BLaER1 treated with 17β-estradiol and CSF1 and Interleukin-3, amounts not matched to agents 10 nM and 100 nM (cell line): ENCODE measurements at regions not wholly inside any gene's neighbourhood (a gene's known extent, or its start where the extent isn't known, plus 50 kb on each side); places are given as distances from the start of the nearest gene placed in this dataset.
"Not testable (repeated sequence)": the region's sequence is repeated elsewhere in the genome, so short reads cannot be mapped to it uniquely, and the experiment has no call there.

Source experiments
- H3K27ac ChIP-seq, 11 experiments: shearing (Covaris generic); formaldehyde crosslinking; 2 replicates each; pipeline ENCODE4 v1.8.1; 2022
- H3K27me3 ChIP-seq, 11 experiments: shearing (Covaris generic); formaldehyde crosslinking; 2 replicates each; pipeline ENCODE4 v1.8.1; 2022
- H3K36me3 ChIP-seq, 11 experiments: shearing (Covaris generic); formaldehyde crosslinking; 2 replicates each; pipeline ENCODE4 v1.8.1; 2022
- H3K4me1 ChIP-seq, 10 experiments: shearing (Covaris generic); formaldehyde crosslinking; 2 replicates each; pipeline ENCODE4 v1.8.1; 2022
- H3K4me2 ChIP-seq, 11 experiments: shearing (Covaris generic); formaldehyde crosslinking; 2 replicates each; pipeline ENCODE4 v1.8.1; 2022
- H3K4me3 ChIP-seq, 10 experiments: shearing (Covaris generic); formaldehyde crosslinking; 2 replicates each; pipeline ENCODE4 v1.8.1; 2022
- H3K9ac ChIP-seq, 11 experiments: shearing (Covaris generic); formaldehyde crosslinking; 2 replicates each; pipeline ENCODE4 v1.8.1; 2022
- H3K9me3 ChIP-seq, 11 experiments: shearing (Covaris generic); formaldehyde crosslinking; replicated peaks in 1 of 11; 2 replicates each; pipeline ENCODE4 v1.8.1; 2022
- H4K20me1 ChIP-seq, 11 experiments: shearing (Covaris generic); formaldehyde crosslinking; 2 replicates each; pipeline ENCODE4 v1.8.1; 2022
- Cebpa-rat ChIP-seq, 11 experiments: shearing (Covaris generic); IDR thresholded peaks; 2 replicates each; pipeline ENCODE4 v1.8.1; 2022

DNA sequence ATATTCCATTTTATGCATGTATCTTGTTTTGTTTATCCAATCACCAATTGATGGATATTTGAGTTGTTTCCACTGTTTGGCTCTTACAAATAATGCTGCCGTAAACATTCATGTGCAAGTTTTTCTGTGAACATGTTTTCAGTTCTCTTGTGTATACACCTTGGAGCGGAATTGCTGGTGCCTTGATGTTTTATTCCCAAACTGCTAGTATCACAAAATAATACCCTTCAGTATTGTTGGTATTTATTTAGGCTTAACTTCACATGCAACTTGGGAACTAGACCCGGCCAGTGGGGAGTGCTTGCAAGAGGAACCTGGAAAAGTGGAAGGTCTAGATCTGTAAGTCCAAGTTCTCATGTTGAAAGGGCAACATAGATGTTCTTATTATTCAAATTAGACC lies 115.9 kb downstream of the CRYAA start:
- TF ChIP-seq Cebpa-rat (IDR thresholded peaks at IDR 0.05) = no peak
- Histone ChIP-seq H3K27ac (no peak overlapping the region), H3K4me2 (no peak overlapping the region), H3K4me1 (peaks cover 8 to 47% (median 28%) of the 10 kb centered on the region in 10 experiments), H4K20me1 (peaks cover 0 to 6% (median 0%) of the 10 kb centered on the region in 11 experiments; a peak in 1 of 22 replicates), H3K9me3 (peaks cover 0 to 9% (median 5%) of the 10 kb centered on the region in 11 experiments; a peak in 8 of 22 replicates), H3K36me3 (no peaks in the 10 kb centered on the region), H3K9ac (no peak overlapping the region), H3K4me3 (no peak overlapping the region), H3K27me3 (no peaks in the 10 kb centered on the region)

DNA sequence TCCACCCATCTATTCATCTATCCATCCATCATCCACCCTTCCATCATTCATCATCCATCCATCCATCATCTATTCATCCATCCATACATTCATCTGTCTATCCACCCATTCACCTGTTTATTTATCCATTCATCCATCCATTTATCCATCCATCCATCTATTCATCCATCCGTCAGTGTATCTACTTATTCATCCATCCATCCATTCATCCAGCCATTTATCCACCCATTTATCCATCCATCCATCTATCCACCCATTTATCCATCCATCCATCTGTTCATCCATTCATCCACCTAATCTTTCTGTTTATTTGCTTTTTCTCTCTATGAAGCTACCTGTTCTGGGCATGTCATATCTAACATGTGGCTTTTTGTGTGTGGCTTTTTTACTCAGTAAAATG lies 115.4 kb downstream of the CRYAA start:
- Histone ChIP-seq H3K4me2 (no peak overlapping the region), H3K36me3 (no peaks in the 10 kb centered on the region), H3K27ac (no peak overlapping the region), H3K4me1 (peaks cover 8 to 46% (median 28%) of the 10 kb centered on the region in 10 experiments), H4K20me1 (peaks cover 0 to 6% (median 0%) of the 10 kb centered on the region in 11 experiments; a peak in 1 of 22 replicates), H3K9me3 (peaks cover 0 to 4% (median under 1%) of the 10 kb centered on the region in 11 experiments; a peak in 7 of 22 replicates), H3K27me3 (no peaks in the 10 kb centered on the region), H3K4me3 (no peak overlapping the region), H3K9ac (no peak overlapping the region)
- TF ChIP-seq Cebpa-rat (IDR thresholded peaks at IDR 0.05) = no peak

DNA sequence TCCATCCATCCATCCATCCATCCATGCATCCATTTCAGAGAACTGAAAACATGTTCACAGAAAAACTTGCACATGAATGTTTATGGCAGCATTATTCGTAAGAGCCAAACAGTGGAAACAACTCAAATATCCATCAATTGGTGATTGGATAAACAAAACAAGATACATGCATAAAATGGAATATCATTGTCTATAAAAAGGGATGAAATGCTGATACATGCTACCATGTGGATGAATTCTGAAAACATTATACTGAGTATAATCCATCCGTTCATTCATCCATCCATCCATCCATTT lies 115.1 kb downstream of the CRYAA start:
- not testable (repeated sequence) for H3K36me3 ChIP-seq, H3K9me3 ChIP-seq, H4K20me1 ChIP-seq, H3K9ac ChIP-seq, H3K4me2 ChIP-seq, H3K27me3 ChIP-seq, H3K4me3 ChIP-seq, H3K27ac ChIP-seq
- H3K4me1 ChIP-seq = peaks cover 8 to 46% (median 32%) of the 10 kb centered on the region in 10 experiments

DNA sequence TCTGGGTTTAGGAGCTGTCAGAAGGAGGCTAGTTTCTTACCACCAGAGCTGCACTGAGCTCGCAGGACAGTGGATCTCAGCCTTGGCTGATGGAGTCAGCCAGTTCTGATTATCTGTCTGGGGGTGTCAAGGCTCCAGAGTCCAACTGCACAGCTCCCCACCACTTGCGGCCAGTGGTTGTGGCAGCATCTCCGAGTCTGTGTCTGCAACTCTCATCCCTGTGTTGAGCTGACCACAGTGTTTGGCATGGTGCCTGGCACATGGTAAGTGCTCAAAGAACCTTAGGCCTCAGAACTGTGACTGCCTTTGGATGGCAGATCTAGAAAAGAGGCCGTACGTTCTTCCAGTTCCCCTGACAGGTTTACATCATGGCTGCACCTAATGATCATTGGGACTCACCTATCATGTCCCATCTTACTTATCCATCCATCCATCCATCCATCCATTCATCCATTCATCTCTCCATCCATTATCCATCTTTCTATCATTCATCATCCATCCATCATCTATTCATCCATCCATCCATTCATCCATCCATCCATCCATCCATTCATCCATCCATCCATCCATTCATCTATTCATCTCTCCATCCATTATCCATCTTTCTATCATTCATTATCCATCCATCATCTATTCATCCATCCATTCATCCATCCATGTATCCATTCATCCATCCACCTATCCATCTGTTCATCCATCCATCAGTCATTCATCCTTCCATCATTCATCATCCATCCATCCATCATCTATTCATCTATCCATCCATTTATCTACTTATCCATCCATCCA lies 114.5 kb downstream of the CRYAA start:
- Histone ChIP-seq H3K9ac (no peak overlapping the region), H3K27ac (no peak overlapping the region), H3K4me2 (no peak overlapping the region), H3K36me3 (no peaks in the 10 kb centered on the region), H3K4me1 (peaks cover 8 to 48% (median 37%) of the 10 kb centered on the region in 10 experiments), H4K20me1 (peaks cover 0 to 6% (median 0%) of the 10 kb centered on the region in 11 experiments; a peak in 1 of 22 replicates), H3K9me3 (no peaks in the 10 kb centered on the region; a peak in 1 of 22 replicates), H3K4me3 (no peak overlapping the region), H3K27me3 (no peaks in the 10 kb centered on the region)
- TF ChIP-seq Cebpa-rat (IDR thresholded peaks at IDR 0.05) = no peak

DNA sequence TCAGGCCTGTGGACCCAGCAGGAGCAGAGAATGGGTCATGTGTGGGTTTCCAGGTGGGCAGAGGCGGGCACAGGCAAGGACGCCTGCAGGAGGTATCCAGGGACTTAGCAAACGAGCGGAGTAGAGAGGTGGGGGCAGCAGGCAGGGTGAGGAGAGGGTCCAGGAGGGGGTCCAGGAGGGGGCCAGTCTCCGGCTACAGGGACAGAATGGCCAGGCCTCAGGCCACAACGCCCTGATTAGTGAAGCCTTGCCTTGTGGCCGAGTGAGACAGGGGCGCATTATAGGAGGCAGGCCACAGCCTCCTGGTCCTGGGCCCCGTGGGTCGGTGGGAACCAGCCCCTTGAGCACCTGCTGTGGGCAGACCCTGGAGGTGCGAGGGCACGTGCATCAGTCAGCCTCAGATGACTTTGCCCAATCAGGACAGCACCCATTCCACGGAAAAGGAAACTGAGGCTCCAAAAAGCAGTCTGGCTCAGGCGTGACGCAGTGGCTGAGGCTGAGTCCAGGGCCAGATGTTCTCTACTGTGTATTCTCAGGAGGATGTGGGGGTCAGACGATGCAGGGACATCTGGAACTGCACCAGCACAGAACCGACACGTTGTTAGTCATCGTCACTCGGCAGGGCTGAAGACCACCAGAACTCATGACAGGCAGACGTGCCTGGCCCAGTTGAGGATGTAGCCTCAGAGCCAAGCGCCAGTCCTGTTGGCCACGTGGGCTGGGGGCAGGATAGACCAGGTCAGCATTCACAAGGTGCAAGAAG lies 113.7 kb downstream of the CRYAA start:
- Histone ChIP-seq H3K27ac (no peak overlapping the region), H4K20me1 (peaks cover 0 to 6% (median 0%) of the 10 kb centered on the region in 11 experiments; a peak in 2 of 22 replicates), H3K4me1 (peaks cover 8 to 48% (median 36%) of the 10 kb centered on the region in 10 experiments), H3K4me3 (no peak overlapping the region), H3K9ac (no peak overlapping the region), H3K27me3 (peaks cover 0 to 3% (median 0%) of the 10 kb centered on the region in 11 experiments; a peak in 1 of 22 replicates), H3K36me3 (no peaks in the 10 kb centered on the region), H3K9me3 (no peaks in the 10 kb centered on the region; a peak in 1 of 22 replicates), H3K4me2 (no peak overlapping the region)
- no peak for TF ChIP-seq Cebpa-rat (IDR thresholded peaks at IDR 0.05)

DNA sequence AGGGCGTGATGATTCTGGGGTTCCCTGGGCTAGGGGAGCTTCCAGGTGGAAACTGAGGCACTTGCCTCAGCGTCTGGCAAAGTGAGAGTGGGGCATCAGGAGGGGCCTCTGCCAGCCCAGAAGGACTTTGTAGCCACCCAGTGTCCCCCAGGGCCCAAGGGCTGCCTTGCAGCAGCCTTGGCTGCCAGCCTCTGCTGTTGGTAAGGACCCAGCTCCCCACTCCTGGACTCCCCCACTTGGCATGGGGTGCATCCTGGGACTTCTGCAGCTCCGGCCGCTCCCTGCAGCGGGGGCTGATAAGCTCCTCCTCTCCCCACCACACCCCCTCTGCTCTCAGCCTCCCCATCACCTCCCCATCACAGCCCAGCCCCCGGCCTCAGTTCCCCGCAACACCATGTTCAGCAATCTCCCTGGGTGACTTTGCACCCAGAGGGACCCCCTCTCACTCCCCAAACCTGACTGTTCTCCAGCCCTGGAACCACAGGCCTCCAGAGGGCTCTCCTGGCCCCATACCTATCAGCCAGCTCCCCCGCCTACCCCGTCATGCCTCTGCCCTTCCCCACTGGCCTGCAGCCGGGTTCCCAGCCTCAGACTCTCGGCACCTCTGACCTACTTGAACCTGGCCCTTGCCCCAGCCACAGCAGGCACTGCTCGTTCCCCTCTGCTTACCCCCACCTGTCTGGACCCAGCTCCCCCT lies 113.0 kb downstream of the CRYAA start:
- no peak for TF ChIP-seq Cebpa-rat (IDR thresholded peaks at IDR 0.05)
- Histone ChIP-seq H3K9me3 (no peaks in the 10 kb centered on the region; a peak in 1 of 22 replicates), H3K27ac (no peak overlapping the region)

DNA sequence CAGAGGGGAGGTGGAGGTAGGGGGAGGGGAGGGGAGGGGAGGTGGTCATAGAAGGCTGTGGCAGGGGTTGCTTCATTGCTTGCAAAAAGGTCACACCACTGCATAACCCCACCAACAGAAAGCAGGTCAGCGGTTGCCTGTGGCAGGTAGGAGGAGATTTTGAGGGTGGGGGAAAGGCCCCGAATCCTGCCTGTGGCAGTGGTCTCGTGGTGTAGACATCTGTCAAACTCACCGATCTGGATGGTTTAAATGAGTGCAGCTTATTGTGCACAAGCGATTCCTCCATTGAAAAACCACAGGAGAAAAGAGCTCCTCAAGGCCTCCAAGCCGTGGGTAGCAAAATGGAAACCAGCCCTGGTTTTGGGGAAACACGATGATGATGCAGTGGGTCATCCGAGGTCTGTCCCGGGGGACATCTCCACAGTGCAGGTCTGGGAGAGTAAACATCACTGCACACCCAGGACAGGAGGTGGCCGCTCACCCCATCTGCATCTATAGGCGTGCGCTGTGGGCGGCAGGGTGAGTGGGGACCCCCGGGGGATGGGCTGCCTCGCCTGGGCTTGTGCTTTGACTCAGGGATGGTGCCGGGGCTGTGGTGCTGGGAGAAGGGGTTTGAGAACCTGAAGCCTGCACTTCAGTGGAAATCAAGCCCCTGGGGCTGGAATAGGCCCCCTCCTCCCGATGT lies 112.3 kb downstream of the CRYAA start:
- peaks cover 0 to 6% (median 0%) of the 10 kb centered on the region in 11 experiments; a peak in 2 of 22 replicates for H4K20me1 ChIP-seq
- TF ChIP-seq Cebpa-rat (IDR thresholded peaks at IDR 0.05) = no peak
- H3K4me2 ChIP-seq = peak overlapping the region in 1 of 11 experiments; percentile 6; a peak in 1 of 22 replicates
- H3K9ac ChIP-seq = no peak overlapping the region
- peaks cover 0 to 7% (median 0%) of the 10 kb centered on the region in 11 experiments; a peak in 1 of 22 replicates for H3K27me3 ChIP-seq
- no peaks in the 10 kb centered on the region for H3K36me3 ChIP-seq
- H3K9me3 ChIP-seq = no peaks in the 10 kb centered on the region; a peak in 1 of 22 replicates
- H3K4me3 ChIP-seq = no peak overlapping the region
- no peak overlapping the region for H3K27ac ChIP-seq
- peaks cover 4 to 40% (median 30%) of the 10 kb centered on the region in 10 experiments; a peak in 19 of 20 replicates for H3K4me1 ChIP-seq

More for the DNA sequence above, 113.0 kb downstream of the CRYAA start:
- Histone ChIP-seq H3K4me3 (no peak overlapping the region), H3K9ac (no peak overlapping the region), H3K4me1 (peaks cover 2 to 47% (median 35%) of the 10 kb centered on the region in 10 experiments), H3K36me3 (no peaks in the 10 kb centered on the region), H3K4me2 (no peak overlapping the region; a peak in 1 of 22 replicates), H3K27me3 (peaks cover 0 to 7% (median 0%) of the 10 kb centered on the region in 11 experiments; a peak in 1 of 22 replicates), H4K20me1 (peaks cover 0 to 6% (median 0%) of the 10 kb centered on the region in 11 experiments; a peak in 2 of 22 replicates)

DNA sequence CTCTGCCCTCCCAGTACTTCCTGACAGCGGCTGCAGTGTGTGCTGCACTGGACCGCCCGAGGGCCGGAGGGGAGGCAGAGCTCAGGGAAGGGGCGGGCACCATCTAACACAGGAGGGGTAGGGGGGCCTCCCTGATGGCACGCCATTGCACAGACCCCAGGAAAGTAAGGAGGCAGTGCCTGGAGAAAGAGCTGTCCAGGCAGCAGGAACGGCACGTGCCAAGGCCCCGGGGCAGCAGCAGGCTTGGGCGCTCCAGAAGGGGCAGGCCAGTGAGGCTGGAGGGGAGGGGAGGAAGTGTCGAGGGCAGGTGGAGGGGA lies 110.7 kb downstream of the CRYAA start:
- Histone ChIP-seq H3K27ac (no peak overlapping the region), H3K4me1 (peaks cover 20 to 53% (median 43%) of the 10 kb centered on the region in 10 experiments), H3K27me3 (peaks cover 0 to 7% (median 0%) of the 10 kb centered on the region in 11 experiments; a peak in 1 of 22 replicates), H3K4me3 (no peak overlapping the region), H3K9ac (no peak overlapping the region), H3K4me2 (peak overlapping the region in 8 of 11 experiments; percentile 37 to 68 (median 60); a peak in 18 of 22 replicates), H3K36me3 (no peaks in the 10 kb centered on the region), H4K20me1 (peaks cover 0 to 17% (median 0%) of the 10 kb centered on the region in 11 experiments; a peak in 2 of 22 replicates), H3K9me3 (no peaks in the 10 kb centered on the region; a peak in 1 of 22 replicates)
- no peak for TF ChIP-seq Cebpa-rat (IDR thresholded peaks at IDR 0.05)
